ENCODE measurements at regions not wholly inside any gene's neighbourhood (a gene's known extent, or its start where the extent isn't known, plus 50 kb on each side); places are given as distances from the start of the nearest gene placed in this dataset.
A peak's percentile ranks its signal among the peaks of the same experiment; 100 is the strongest.

- DNase-seq (ENCODE audit: low spot score) (no peak), ATAC-seq (no peak)
- Mint-ChIP-seq H3K9me3 (no peaks in the 10 kb centered on the region), H3K27ac (no peak overlapping the region), H3K4me3 (no peak overlapping the region), H3K27me3 (ENCODE audit: low read depth) (no peaks in the 10 kb centered on the region), H3K36me3 (no peaks in the 10 kb centered on the region), H3K4me1 (peaks cover 6% of the 10 kb centered on the region; the same call in 1 of the 2 replicates)
- no peak for TF ChIP-seq ZNF671 (CRISPR knock-in tag; IDR thresholded peaks at IDR 0.05)
- TF ChIP-seq ZNF425 (CRISPR knock-in tag; conservative IDR thresholded peaks at IDR 0.05), result no peak
- no peak for TF ChIP-seq ZBTB21 (CRISPR knock-in tag; IDR thresholded peaks at IDR 0.05; ENCODE audit: borderline replicate concordance)
- no peak for TF ChIP-seq ZNF138 (CRISPR knock-in tag; conservative IDR thresholded peaks at IDR 0.05)
- TF ChIP-seq IRF2 (CRISPR knock-in tag; IDR thresholded peaks at IDR 0.05; ENCODE audit: borderline replicate concordance, low read depth), result no peak
- TF ChIP-seq CBFB (CRISPR knock-in tag; IDR thresholded peaks at IDR 0.05; ENCODE audit: low read depth), result no peak
- CTCF ChIA-PET, result interaction anchor here (0.6 to 2.5 kb wide), 4 partner anchors 40 to 116 kb away, joined by 3 to 9 read pairs (median 4); no protein-coding TSS in a partner anchor
- POLR2A ChIA-PET, result no interaction called here
Measured at GRCh38 chr17:79303641-79304205, 229.1 kb downstream of the ENGASE start.

- Mint-ChIP-seq H3K27me3 (ENCODE audit: low read depth) (no peaks in the 10 kb centered on the region; the same call in 1 of the 2 replicates), H3K9me3 (peaks cover 6% of the 10 kb centered on the region; the same call in 1 of the 2 replicates), H3K27ac (no peak overlapping the region), H3K4me3 (no peak overlapping the region), H3K4me1 (peaks cover 6% of the 10 kb centered on the region), H3K36me3 (no peaks in the 10 kb centered on the region)
- TF ChIP-seq ERG (CRISPR knock-in tag; IDR thresholded peaks at IDR 0.05) (no peak), JAZF1 (CRISPR knock-in tag; IDR thresholded peaks at IDR 0.05) (no peak)
- ChIA-PET CTCF (no interaction called here), POLR2A (no interaction called here)
- DNase-seq (ENCODE audit: low spot score) (peak; percentile 36), ATAC-seq (peak; percentile 72; the same call in 1 of the 2 replicates)
Measured at GRCh38 chr17:79301469-79301868, 226.8 kb downstream of the ENGASE start.

- no peaks in the 10 kb centered on the region for H3K36me3 Mint-ChIP-seq
- ATAC-seq, result no peak
- ChIA-PET POLR2A (no interaction called here), CTCF (no interaction called here)
- no peak overlapping the region for H3K4me3 Mint-ChIP-seq
- peaks cover 3% of the 10 kb centered on the region; the same call in 1 of the 2 replicates for H3K4me1 Mint-ChIP-seq
- H3K27me3 Mint-ChIP-seq (ENCODE audit: low read depth), result peaks cover 8% of the 10 kb centered on the region
- DNase-seq (ENCODE audit: low spot score), result no peak
- H3K27ac Mint-ChIP-seq, result no peak overlapping the region
- TF ChIP-seq STAT6 (CRISPR knock-in tag; conservative IDR thresholded peaks at IDR 0.05; ENCODE audit: low read depth) (no peak), NR3C1 (CRISPR knock-in tag; conservative IDR thresholded peaks at IDR 0.05; ENCODE audit: low read depth) (no peak), JAZF1 (CRISPR knock-in tag; IDR thresholded peaks at IDR 0.05) (no peak), NR2C2 (CRISPR knock-in tag; IDR thresholded peaks at IDR 0.05) (no peak), ARID4B (CRISPR knock-in tag; IDR thresholded peaks at IDR 0.05; ENCODE audit: borderline replicate concordance) (no peak), SOX15 (CRISPR knock-in tag; IDR thresholded peaks at IDR 0.05) (no peak)
- peaks cover 6% of the 10 kb centered on the region; the same call in 1 of the 2 replicates for H3K9me3 Mint-ChIP-seq
Measured at GRCh38 chr17:79299349-79299748, 224.7 kb downstream of the ENGASE start.

All from WTC11 (cell line).